GM23248 (cell line): ENCODE measurements at regions not wholly inside any gene's neighbourhood (a gene's known extent, or its start where the extent isn't known, plus 50 kb on each side); places are given as distances from the start of the nearest gene placed in this dataset.

ENCODE experiments used
- DNase-seq: peaks from one replicate; pipeline ENCODE4 v3.0.0-alpha.2; 2015
- H2AFZ ChIP-seq: fragments of 200-600 bp; sonication (generic); 2 replicates; pipeline ENCODE4 v1.6.1; 2016; ENCODE audit warnings: antibody characterized with exemption
- H3F3A ChIP-seq: fragments of 200-600 bp; sonication (generic); 2 replicates; pipeline ENCODE4 v1.6.1; 2016; ENCODE audit warnings: mild to moderate bottlenecking, antibody characterized with exemption, mixed run types; ENCODE audit not compliant: insufficient read depth
- H3K27ac ChIP-seq: fragments of 200-600 bp; sonication (generic); 2 replicates; pipeline ENCODE4 v1.5.1; 2016; ENCODE audit warnings: mild to moderate bottlenecking
- H3K27me3 ChIP-seq: fragments of 200-600 bp; sonication (generic); replicated peaks from 2 replicates; pipeline ENCODE4 v1.6.1; 2016; ENCODE audit warnings: mild to moderate bottlenecking; ENCODE audit not compliant: insufficient read depth
- H3K36me3 ChIP-seq: fragments of 200-600 bp; sonication (generic); 2 replicates; pipeline ENCODE4 v1.6.1; 2016; ENCODE audit warnings: low read depth, mild to moderate bottlenecking
- H3K4me1 ChIP-seq: fragments of 200-600 bp; sonication (generic); 2 replicates; pipeline ENCODE4 v1.6.1; 2016; ENCODE audit warnings: mild to moderate bottlenecking; ENCODE audit not compliant: insufficient read depth
- H3K4me2 ChIP-seq: fragments of 200-600 bp; sonication (generic); one replicate; pipeline ENCODE4 v1.6.1; 2016; ENCODE audit warnings: mild to moderate bottlenecking; ENCODE audit not compliant: unreplicated experiment
- H3K4me3 ChIP-seq: fragments of 200-600 bp; sonication (generic); 2 replicates; pipeline ENCODE4 v1.5.1; 2016; ENCODE audit warnings: mild to moderate bottlenecking
- H3K79me2 ChIP-seq: fragments of 200-600 bp; sonication (generic); 2 replicates; pipeline ENCODE4 v1.6.1; 2016; ENCODE audit warnings: mild to moderate bottlenecking; ENCODE audit not compliant: insufficient read depth
- H3K9ac ChIP-seq: fragments of 200-600 bp; sonication (generic); 2 replicates; pipeline ENCODE4 v1.6.1; 2016; ENCODE audit warnings: mild to moderate bottlenecking
- H3K9me2 ChIP-seq: fragments of 200-600 bp; sonication (generic); 2 replicates; pipeline ENCODE4 v1.6.1; 2016; ENCODE audit warnings: mixed run types, mild to moderate bottlenecking, moderate library complexity; ENCODE audit not compliant: insufficient read depth
- H3K9me3 ChIP-seq: fragments of 200-600 bp; sonication (generic); one replicate; pipeline ENCODE4 v1.6.1; 2017; ENCODE audit warnings: low read depth
- H4K20me1 ChIP-seq: fragments of 200-600 bp; sonication (generic); 2 replicates; pipeline ENCODE4 v1.6.0; 2016; ENCODE audit not compliant: insufficient read depth
- EZH2 ChIP-seq: fragments of 200-600 bp; sonication (generic); IDR thresholded peaks from 2 replicates; pipeline ENCODE4 v1.6.1; 2018; ENCODE audit warnings: antibody characterized with exemption, mild to moderate bottlenecking; ENCODE audit not compliant: insufficient read depth, poor library complexity, severe bottlenecking
- EZH2phosphoT487 ChIP-seq: fragments of 200-600 bp; sonication (generic); IDR thresholded peaks from 2 replicates; pipeline ENCODE4 v1.6.1; 2018; ENCODE audit warnings: antibody characterized with exemption, moderate library complexity, mild to moderate bottlenecking, low read depth; ENCODE audit not compliant: insufficient read depth
- WGBS, 2 experiments: methylation state at CpG; one replicate each; pipeline ENCODE4 v1.1.6; 2015 to 2017; ENCODE audit warnings: low lambda C conversion rate in 2 of 2, low coverage in 1 of 2; ENCODE audit errors: missing lambda C conversion rate in 2 of 2; 5-methylcytosine and 5-hydroxymethylcytosine counted together
- in situ Hi-C: fragments of 300-500 bp; cut with MboI; formaldehyde crosslinking; loops from 2 replicates; pipeline ENCODE4 v1.15.0; 2020

DNA sequence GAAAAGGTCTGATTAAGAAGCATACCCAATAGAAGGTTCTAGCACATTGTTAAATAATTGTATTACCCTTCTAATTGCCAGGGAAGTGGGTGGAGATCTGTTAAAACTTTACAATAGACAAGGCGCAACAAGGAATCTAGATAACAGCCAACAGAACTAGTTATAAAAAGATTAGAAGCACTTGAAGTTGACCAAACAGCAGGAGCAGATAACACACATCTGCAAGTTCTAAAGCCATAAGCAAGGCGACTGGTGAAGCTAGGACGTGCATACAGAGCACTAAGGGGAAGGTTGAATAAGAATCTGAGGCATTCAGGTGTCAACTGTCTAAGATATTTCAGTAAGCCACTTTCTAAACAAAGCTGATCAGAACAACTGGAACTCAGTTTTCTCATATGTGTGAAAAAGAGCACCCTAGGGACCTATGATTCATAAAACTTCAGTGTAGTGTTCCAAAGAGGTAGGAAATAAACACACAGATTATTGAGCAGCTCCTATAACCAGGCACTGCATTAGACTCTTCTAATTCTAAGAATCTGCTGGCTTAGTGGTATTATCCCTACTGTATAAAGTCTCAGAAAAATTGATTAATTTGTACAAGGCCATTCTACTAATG lies 111.2 kb downstream of the SAMD9 start:
- TF ChIP-seq EZH2phosphoT487, result no peak
- no peak for TF ChIP-seq EZH2

GRCh38 chr7:93004906-93005305 lies 112.9 kb downstream of the SAMD9 start:
- H3F3A ChIP-seq, result no peaks in the 10 kb centered on the region
- WGBS, 2 experiments, result 67% methylated on average over 2 of the region's 2 CpGs
- H3K9ac ChIP-seq, result no peak overlapping the region
- no peaks in the 10 kb centered on the region for H3K9me3 ChIP-seq
- H3K9me2 ChIP-seq, result no peaks in the 10 kb centered on the region
- in situ Hi-C loops, result no loop called here
- no peaks in the 10 kb centered on the region for H3K4me1 ChIP-seq
- H2AFZ ChIP-seq, result no peak overlapping the region
- no peak overlapping the region for H3K27ac ChIP-seq
- TF ChIP-seq EZH2 (no peak), EZH2phosphoT487 (no peak)
- no peak overlapping the region for H3K4me2 ChIP-seq
- H3K27me3 ChIP-seq, result no peaks in the 10 kb centered on the region
- no peak for DNase-seq
- H3K4me3 ChIP-seq, result no peak overlapping the region
- no peaks in the 10 kb centered on the region for H3K79me2 ChIP-seq
- H4K20me1 ChIP-seq, result no peaks in the 10 kb centered on the region
- H3K36me3 ChIP-seq, result no peaks in the 10 kb centered on the region

More for the DNA sequence above, 111.2 kb downstream of the SAMD9 start:
- Histone ChIP-seq H3F3A (peaks cover 9% of the 10 kb centered on the region), H3K9ac (no peak overlapping the region), H2AFZ (no peak overlapping the region), H3K9me2 (no peaks in the 10 kb centered on the region), H3K27me3 (no peaks in the 10 kb centered on the region), H3K4me1 (peaks cover 7% of the 10 kb centered on the region), H3K4me3 (no peak overlapping the region), H3K79me2 (no peaks in the 10 kb centered on the region), H3K9me3 (no peaks in the 10 kb centered on the region), H3K4me2 (no peak overlapping the region), H3K36me3 (no peaks in the 10 kb centered on the region), H3K27ac (no peak overlapping the region), H4K20me1 (no peaks in the 10 kb centered on the region)
- in situ Hi-C loops, result no loop called here
- 83 to 88% methylated on average over 3 of the region's 3 CpGs for WGBS, 2 experiments
- no peak for DNase-seq

DNA sequence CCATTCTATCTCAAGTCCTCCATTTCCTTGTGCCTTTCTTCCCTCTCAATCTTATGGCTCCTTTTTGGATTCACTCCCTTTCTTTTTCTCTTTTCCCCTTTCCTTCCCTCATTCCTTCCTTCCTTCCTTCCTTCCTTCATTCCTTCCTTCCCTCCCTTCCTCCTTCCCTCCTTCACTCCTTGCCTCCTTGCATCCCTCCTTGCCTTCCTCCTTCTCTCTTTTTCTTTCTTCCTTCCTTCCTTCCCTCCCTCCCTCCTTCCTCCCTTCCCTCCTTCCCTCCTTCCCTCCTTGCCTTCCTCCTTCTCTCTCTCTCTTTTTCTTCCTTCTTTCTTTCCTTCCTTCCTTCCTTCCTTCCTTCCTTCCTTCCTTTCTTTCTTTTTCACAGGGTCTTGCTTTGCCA lies 120.1 kb downstream of the SAMD9 start:
- no peak overlapping the region for H3K9ac ChIP-seq
- H3K4me2 ChIP-seq, result no peak overlapping the region
- H3K9me3 ChIP-seq, result no peaks in the 10 kb centered on the region
- no peak for DNase-seq
- no peak overlapping the region for H3K4me3 ChIP-seq
- no peaks in the 10 kb centered on the region for H3K4me1 ChIP-seq
- no peaks in the 10 kb centered on the region for H3F3A ChIP-seq
- TF ChIP-seq EZH2phosphoT487 (no peak), EZH2 (no peak)
- H3K9me2 ChIP-seq, result no peaks in the 10 kb centered on the region
- H3K36me3 ChIP-seq, result no peaks in the 10 kb centered on the region
- no peaks in the 10 kb centered on the region for H4K20me1 ChIP-seq
- in situ Hi-C loops, result no loop called here
- no peak overlapping the region for H2AFZ ChIP-seq
- H3K79me2 ChIP-seq, result no peaks in the 10 kb centered on the region
- no peaks in the 10 kb centered on the region for H3K27me3 ChIP-seq
- H3K27ac ChIP-seq, result no peak overlapping the region

GRCh38 chr7:92997152-92997551 lies 120.6 kb downstream of the SAMD9 start:
- no peak overlapping the region for H2AFZ ChIP-seq
- no peak for DNase-seq

GRCh38 chr7:92994901-92995300 lies 122.9 kb downstream of the SAMD9 start:
- no peak overlapping the region for H3K27ac ChIP-seq
- no peaks in the 10 kb centered on the region for H3F3A ChIP-seq
- H4K20me1 ChIP-seq, result no peaks in the 10 kb centered on the region
- in situ Hi-C loops, result no loop called here
- no peaks in the 10 kb centered on the region for H3K9me3 ChIP-seq
- H3K36me3 ChIP-seq, result no peaks in the 10 kb centered on the region
- TF ChIP-seq EZH2phosphoT487, result no peak
- no peak for TF ChIP-seq EZH2
- H3K27me3 ChIP-seq, result no peaks in the 10 kb centered on the region
- H3K4me1 ChIP-seq, result no peaks in the 10 kb centered on the region
- no peak overlapping the region for H2AFZ ChIP-seq
- no peak overlapping the region for H3K4me3 ChIP-seq
- 92 to 93% methylated on average over 2 of the region's 2 CpGs for WGBS, 2 experiments
- H3K9me2 ChIP-seq, result no peaks in the 10 kb centered on the region
- no peak overlapping the region for H3K4me2 ChIP-seq
- no peaks in the 10 kb centered on the region for H3K79me2 ChIP-seq
- H3K9ac ChIP-seq, result no peak overlapping the region
- no peak for DNase-seq

More at GRCh38 chr7:92997152-92997551, 120.6 kb downstream of the SAMD9 start:
- no peaks in the 10 kb centered on the region for H3K9me3 ChIP-seq
- H3K4me3 ChIP-seq, result no peak overlapping the region
- H4K20me1 ChIP-seq, result no peaks in the 10 kb centered on the region
- in situ Hi-C loops, result no loop called here
- 20 to 32% methylated on average over 2 of the region's 2 CpGs for WGBS, 2 experiments
- no peaks in the 10 kb centered on the region for H3K27me3 ChIP-seq
- H3K79me2 ChIP-seq, result no peaks in the 10 kb centered on the region
- no peak for TF ChIP-seq EZH2
- TF ChIP-seq EZH2phosphoT487, result no peak
- H3K9me2 ChIP-seq, result no peaks in the 10 kb centered on the region
- no peaks in the 10 kb centered on the region for H3K4me1 ChIP-seq
- no peak overlapping the region for H3K27ac ChIP-seq
- no peaks in the 10 kb centered on the region for H3F3A ChIP-seq
- H3K9ac ChIP-seq, result no peak overlapping the region
- no peaks in the 10 kb centered on the region for H3K36me3 ChIP-seq
- H3K4me2 ChIP-seq, result no peak overlapping the region
